Retinal pigment epithelial cell (primary cell): ENCODE measurements at regions not wholly inside any gene's neighbourhood (a gene's known extent, or its start where the extent isn't known, plus 50 kb on each side); places are given as distances from the start of the nearest gene placed in this dataset.

ENCODE experiments used
- DNase-seq: peaks from one replicate; pipeline ENCODE4 v3.0.0-alpha.2; 2010; ENCODE audit warnings: low read depth
- H3K4me3 ChIP-seq: 2 replicates; pipeline ENCODE4 v1.5.1; 2011; ENCODE audit warnings: mild to moderate bottlenecking, low read length, control low read depth, moderate library complexity
- CTCF ChIP-seq: conservative IDR thresholded peaks from 2 replicates; pipeline ENCODE4 v1.5.1; 2011; ENCODE audit warnings: low read depth, low read length, control low read depth, inconsistent platforms

GRCh38 chr2:66069937-66070720, 364.8 kb upstream of the MEIS1 start:
- no peak for DNase-seq
- H3K4me3 ChIP-seq: no peak overlapping the region
- TF ChIP-seq CTCF: no peak

- no peak for TF ChIP-seq CTCF
- no peak for DNase-seq
- no peak overlapping the region for H3K4me3 ChIP-seq
Observed at GRCh38 chr2:66066032-66066431, 368.9 kb upstream of the MEIS1 start.

- no peak overlapping the region for H3K4me3 ChIP-seq
- no peak for TF ChIP-seq CTCF
- no peak for DNase-seq
Observed at GRCh38 chr2:66059332-66059731, 375.6 kb upstream of the MEIS1 start.

GRCh38 chr2:66058675-66059074, 376.2 kb upstream of the MEIS1 start:
- no peak for TF ChIP-seq CTCF
- H3K4me3 ChIP-seq: no peak overlapping the region
- DNase-seq: no peak

GRCh38 chr2:66057844-66058243, 377.1 kb upstream of the MEIS1 start:
- H3K4me3 ChIP-seq: no peak overlapping the region
- no peak for DNase-seq
- TF ChIP-seq CTCF: no peak

- no peak for TF ChIP-seq CTCF
- H3K4me3 ChIP-seq: no peak overlapping the region
- DNase-seq: no peak
Observed at GRCh38 chr2:66050392-66050791, 384.5 kb upstream of the MEIS1 start.

GRCh38 chr2:66048667-66049066, 386.3 kb upstream of the MEIS1 start:
- no peak overlapping the region for H3K4me3 ChIP-seq
- TF ChIP-seq CTCF: no peak
- no peak for DNase-seq
